ENCODE measurements at regions not wholly inside any gene's neighbourhood (a gene's known extent, or its start where the extent isn't known, plus 50 kb on each side); places are given as distances from the start of the nearest gene placed in this dataset.

GRCh38 chr7:144991041-144991440, 155.2 kb upstream of the TPK1 start:
- H2BK15ac ChIP-seq (ENCODE audit: low read depth, low read length) = no peak overlapping the region
- TF ChIP-seq MXI1 (IDR thresholded peaks at IDR 0.05; ENCODE audit: borderline replicate concordance, low read depth, low read length) (no peak), MAZ (IDR thresholded peaks at IDR 0.05; ENCODE audit: borderline replicate concordance, low read depth, low read length) (no peak), FOS (IDR thresholded peaks at IDR 0.05; ENCODE audit: low read depth, low read length) (no peak), RAD21 (IDR thresholded peaks at IDR 0.05; ENCODE audit: low read length) (no peak), RFX5 (IDR thresholded peaks at IDR 0.05; ENCODE audit: low read depth, low read length) (no peak), NFE2L2 (IDR thresholded peaks at IDR 0.05; ENCODE audit: low read depth, low read length) (no peak), MAFK (IDR thresholded peaks at IDR 0.05; ENCODE audit: low read depth, low read length) (no peak), POLR2A (IDR thresholded peaks at IDR 0.05; ENCODE audit: low read depth, low read length) (no peak), CEBPB (IDR thresholded peaks at IDR 0.05; ENCODE audit: low read depth, low read length) (no peak), SMC3 (IDR thresholded peaks at IDR 0.05; ENCODE audit: low read depth, low read length) (no peak), RCOR1 (IDR thresholded peaks at IDR 0.05; ENCODE audit: insufficient replicate concordance, low read length) (no peak), BHLHE40 (IDR thresholded peaks at IDR 0.05; ENCODE audit: low read depth, low read length) (no peak), CTCF (conservative IDR thresholded peaks at IDR 0.05; ENCODE audit: low read depth, low read length) (no peak), CHD1 (IDR thresholded peaks at IDR 0.05; ENCODE audit: low read depth, low read length) (no peak), USF2 (IDR thresholded peaks at IDR 0.05; ENCODE audit: low read depth, low read length) (no peak)
- TF ChIP-seq, protein P1, sequence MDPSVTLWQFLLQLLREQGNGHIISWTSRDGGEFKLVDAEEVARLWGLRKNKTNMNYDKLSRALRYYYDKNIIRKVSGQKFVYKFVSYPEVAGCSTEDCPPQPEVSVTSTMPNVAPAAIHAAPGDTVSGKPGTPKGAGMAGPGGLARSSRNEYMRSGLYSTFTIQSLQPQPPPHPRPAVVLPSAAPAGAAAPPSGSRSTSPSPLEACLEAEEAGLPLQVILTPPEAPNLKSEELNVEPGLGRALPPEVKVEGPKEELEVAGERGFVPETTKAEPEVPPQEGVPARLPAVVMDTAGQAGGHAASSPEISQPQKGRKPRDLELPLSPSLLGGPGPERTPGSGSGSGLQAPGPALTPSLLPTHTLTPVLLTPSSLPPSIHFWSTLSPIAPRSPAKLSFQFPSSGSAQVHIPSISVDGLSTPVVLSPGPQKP (IDR thresholded peaks at IDR 0.05; ENCODE audit: borderline replicate concordance, low read depth, low read length) = no peak
- no peak overlapping the region for H4K91ac ChIP-seq (ENCODE audit: insufficient read depth, low read depth, low read length)
- no peak overlapping the region for H4K8ac ChIP-seq (ENCODE audit: low read depth in 2 of 2, low read length in 2 of 2)
- no peaks in the 10 kb centered on the region for H4K20me1 ChIP-seq (ENCODE audit: insufficient read depth, low read length)
- BruUV-seq (replicated peaks) = no TSS peak
- ChIA-PET CTCF (no interaction called here), POLR2A (ENCODE audit: unreplicated experiment) (no interaction called here)
- H3K4me2 ChIP-seq (ENCODE audit: low read depth, low read length) = no peak overlapping the region
- H3K9me3 ChIP-seq (ENCODE audit: control insufficient read depth, insufficient read depth, low read length) = peaks cover 2% of the 10 kb centered on the region
- H2BK120ac ChIP-seq (ENCODE audit: low read depth, low read length) = no peak overlapping the region
- no peak overlapping the region for H3K27ac ChIP-seq (ENCODE audit: insufficient read depth, low read length)
- no peak overlapping the region for H3K14ac ChIP-seq (replicated peaks; ENCODE audit: low read depth, low read length)
- DNase-seq (no peak), ATAC-seq (ENCODE audit: low read depth) (no peak)
- no peaks in the 10 kb centered on the region for H3K9me1 ChIP-seq (ENCODE audit: insufficient read depth, low read length)
- H2BK5ac ChIP-seq (ENCODE audit: low read depth, low read length, poor library complexity, severe bottlenecking) = no peak overlapping the region
- H3K56ac ChIP-seq (ENCODE audit: extremely low read depth, insufficient read depth, low read length) = no peak overlapping the region
- H3K79me1 ChIP-seq (ENCODE audit: low read depth in 1 of 2, low read length in 2 of 2) = no peaks in the 10 kb centered on the region
- H4K5ac ChIP-seq (ENCODE audit: low read depth, low read length) = no peak overlapping the region
- H3K36me3 ChIP-seq (ENCODE audit: control insufficient read depth, insufficient read depth, low read length) = no peaks in the 10 kb centered on the region
- in situ Hi-C loops (cut with MboI; ENCODE audit: low sequenced_read_pairs) (no loop called here), dilution Hi-C loops (cut with HindIII; ENCODE audit: low sequenced_read_pairs, unreplicated experiment) (no loop called here), intact Hi-C loops (cut with micrococcal nuclease) (no loop called here)
- H2AK9ac ChIP-seq (replicated peaks; ENCODE audit: low read depth, low read length, poor library complexity) = no peak overlapping the region
- no peak overlapping the region for H2AFZ ChIP-seq (replicated peaks; ENCODE audit: low read length, poor library complexity)
- H3K4ac ChIP-seq (ENCODE audit: low read depth, low read length) = no peak overlapping the region
- no peaks in the 10 kb centered on the region for H3K27me3 ChIP-seq (ENCODE audit: control insufficient read depth, insufficient read depth, low read length)
- H3K18ac ChIP-seq (ENCODE audit: low read depth, low read length) = no peak overlapping the region
- H2BK20ac ChIP-seq (ENCODE audit: low read depth, low read length) = no peak overlapping the region
- H2AK5ac ChIP-seq (ENCODE audit: low read depth, low read length) = no peak overlapping the region
- no peak overlapping the region for H3K23ac ChIP-seq (ENCODE audit: low read depth, low read length)
- H3K9ac ChIP-seq (ENCODE audit: low read depth, low read length) = no peak overlapping the region
- H3K4me3 ChIP-seq (ENCODE audit: insufficient read depth, low read depth, low read length) = no peak overlapping the region
- no CpG with 5 or more reads among the region's 2 CpGs for WGBS, 2 experiments (ENCODE audit: extremely low coverage in 2 of 2, insufficient read length in 1 of 2)
- H3K4me1 ChIP-seq (ENCODE audit: control insufficient read depth, insufficient read depth, low read length) = no peaks in the 10 kb centered on the region

Measured in IMR-90 (cell line).